ENCODE measurements at regions not wholly inside any gene's neighbourhood (a gene's known extent, or its start where the extent isn't known, plus 50 kb on each side); places are given as distances from the start of the nearest gene placed in this dataset.

DNA sequence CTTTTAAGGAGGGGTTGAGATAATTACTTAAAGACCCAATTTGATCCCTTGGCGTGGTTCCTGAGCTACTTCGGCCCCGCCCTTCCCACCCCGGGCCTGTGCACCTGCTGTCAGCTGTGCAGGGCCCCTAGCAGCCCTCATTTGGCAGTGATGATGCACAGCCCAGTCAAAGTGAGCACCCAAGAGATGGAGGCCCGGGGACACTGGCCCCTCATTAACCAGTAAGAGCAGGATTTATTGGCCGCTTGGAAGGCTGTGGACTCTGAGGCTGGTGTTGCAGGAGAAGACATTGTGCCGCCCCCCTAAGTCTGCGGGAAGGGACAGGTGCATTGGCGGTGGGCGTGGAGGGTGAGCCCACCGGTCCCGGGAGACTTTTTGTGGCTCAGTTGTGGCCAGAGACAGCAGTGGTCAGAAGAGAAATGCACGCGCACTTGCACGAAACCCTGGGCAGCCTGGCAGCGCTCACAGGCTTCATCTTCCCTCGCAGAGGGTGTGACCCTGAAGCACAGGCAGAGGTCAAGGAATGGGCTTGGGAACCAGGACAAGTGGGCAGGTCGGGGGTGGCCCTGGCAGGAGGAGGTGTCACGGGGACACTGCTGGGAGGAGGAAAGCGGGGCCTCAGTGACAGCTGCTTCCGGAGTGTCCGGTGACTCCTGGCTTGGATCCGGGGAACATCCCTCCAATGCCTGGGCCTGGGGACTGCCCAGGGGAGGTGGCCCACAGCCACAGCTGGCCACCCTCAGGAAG, 74.0 kb upstream of the RXRA start:
- DNase-seq (ENCODE audit: low read depth, low spot score) (no peak), ATAC-seq (peak; percentile 59), FAIRE-seq (no peak)
- intact Hi-C loops (cut with micrococcal nuclease; ENCODE audit: unreplicated experiment) (no loop called here), in situ Hi-C loops (cut with MboI) (no loop called here)
- Histone ChIP-seq H3K9ac (ENCODE audit: control insufficient read depth, insufficient read depth, low read length) (no peak overlapping the region), H3K4me1 (ENCODE audit: control insufficient read depth, insufficient read depth, low read length) (no peaks in the 10 kb centered on the region), H3K36me3 (ENCODE audit: control insufficient read depth in 2 of 2, insufficient read depth in 2 of 2, low read length in 1 of 2) (no peaks in the 10 kb centered on the region), H2AFZ (ENCODE audit: control insufficient read depth, low read depth, low read length) (no peak overlapping the region), H3K4me3 (no peak overlapping the region), H3K79me2 (ENCODE audit: control insufficient read depth, insufficient read depth, low read length) (no peaks in the 10 kb centered on the region), H3K9me3 (replicated peaks; ENCODE audit: control insufficient read depth, insufficient read depth, low read length) (peaks cover 7% of the 10 kb centered on the region; the same call in 2 of the 3 replicates), H3K27ac (ENCODE audit: control insufficient read depth, insufficient read depth) (no peak overlapping the region), H3K4me2 (ENCODE audit: control insufficient read depth, insufficient read depth) (no peak overlapping the region), H4K20me1 (ENCODE audit: control insufficient read depth, insufficient read depth) (no peaks in the 10 kb centered on the region), H3K27me3 (replicated peaks in 1 of 2; ENCODE audit: control insufficient read depth in 2 of 2, insufficient read depth in 2 of 2, low read length in 1 of 2) (no peaks in the 10 kb centered on the region)
- TF ChIP-seq NFIC (IDR thresholded peaks at IDR 0.05; ENCODE audit: low read depth, low read length) (no peak), CBX3 (IDR thresholded peaks at IDR 0.05; ENCODE audit: borderline replicate concordance, low read depth) (no peak), BHLHE40 (IDR thresholded peaks at IDR 0.05; ENCODE audit: borderline replicate concordance in 1 of 2, low read depth in 2 of 2, low read length in 1 of 2) (0 out of 4 replicates have a peak, but pooled peaks of 1 of the 2 experiments have one; percentile 5), POLR2AphosphoS5 (IDR thresholded peaks at IDR 0.05; ENCODE audit: low read length) (no peak), CREM (IDR thresholded peaks at IDR 0.05; ENCODE audit: low read depth) (no peak), SREBF1 (IDR thresholded peaks at IDR 0.05; ENCODE audit: low read length) (no peak), FOS (IDR thresholded peaks at IDR 0.05; ENCODE audit: borderline replicate concordance, extremely low read depth, insufficient read length) (no peak), TCF12 (IDR thresholded peaks at IDR 0.05; ENCODE audit: low read depth, low read length) (peak; percentile 61; the same call in 1 of the 2 replicates), FOXK2 (IDR thresholded peaks at IDR 0.05) (no peak), HDGF (IDR thresholded peaks at IDR 0.05) (no peak), SP1 (IDR thresholded peaks at IDR 0.05; ENCODE audit: low read depth, low read length) (no peak), EED (IDR thresholded peaks at IDR 0.05; ENCODE audit: low read depth) (no peak), JUNB (IDR thresholded peaks at IDR 0.05) (no peak)
- TF ChIP-seq, protein P1, sequence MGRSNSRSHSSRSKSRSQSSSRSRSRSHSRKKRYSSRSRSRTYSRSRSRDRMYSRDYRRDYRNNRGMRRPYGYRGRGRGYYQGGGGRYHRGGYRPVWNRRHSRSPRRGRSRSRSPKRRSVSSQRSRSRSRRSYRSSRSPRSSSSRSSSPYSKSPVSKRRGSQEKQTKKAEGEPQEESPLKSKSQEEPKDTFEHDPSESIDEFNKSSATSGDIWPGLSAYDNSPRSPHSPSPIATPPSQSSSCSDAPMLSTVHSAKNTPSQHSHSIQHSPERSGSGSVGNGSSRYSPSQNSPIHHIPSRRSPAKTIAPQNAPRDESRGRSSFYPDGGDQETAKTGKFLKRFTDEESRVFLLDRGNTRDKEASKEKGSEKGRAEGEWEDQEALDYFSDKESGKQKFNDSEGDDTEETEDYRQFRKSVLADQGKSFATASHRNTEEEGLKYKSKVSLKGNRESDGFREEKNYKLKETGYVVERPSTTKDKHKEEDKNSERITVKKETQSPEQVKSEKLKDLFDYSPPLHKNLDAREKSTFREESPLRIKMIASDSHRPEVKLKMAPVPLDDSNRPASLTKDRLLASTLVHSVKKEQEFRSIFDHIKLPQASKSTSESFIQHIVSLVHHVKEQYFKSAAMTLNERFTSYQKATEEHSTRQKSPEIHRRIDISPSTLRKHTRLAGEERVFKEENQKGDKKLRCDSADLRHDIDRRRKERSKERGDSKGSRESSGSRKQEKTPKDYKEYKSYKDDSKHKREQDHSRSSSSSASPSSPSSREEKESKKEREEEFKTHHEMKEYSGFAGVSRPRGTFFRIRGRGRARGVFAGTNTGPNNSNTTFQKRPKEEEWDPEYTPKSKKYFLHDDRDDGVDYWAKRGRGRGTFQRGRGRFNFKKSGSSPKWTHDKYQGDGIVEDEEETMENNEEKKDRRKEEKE (IDR thresholded peaks at IDR 0.05) = no peak
- TF ChIP-seq, protein P2, sequence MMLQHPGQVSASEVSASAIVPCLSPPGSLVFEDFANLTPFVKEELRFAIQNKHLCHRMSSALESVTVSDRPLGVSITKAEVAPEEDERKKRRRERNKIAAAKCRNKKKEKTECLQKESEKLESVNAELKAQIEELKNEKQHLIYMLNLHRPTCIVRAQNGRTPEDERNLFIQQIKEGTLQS (IDR thresholded peaks at IDR 0.05; ENCODE audit: borderline replicate concordance, extremely low read depth, low read depth, low read length) = no peak
- TF ChIP-seq, protein P3, sequence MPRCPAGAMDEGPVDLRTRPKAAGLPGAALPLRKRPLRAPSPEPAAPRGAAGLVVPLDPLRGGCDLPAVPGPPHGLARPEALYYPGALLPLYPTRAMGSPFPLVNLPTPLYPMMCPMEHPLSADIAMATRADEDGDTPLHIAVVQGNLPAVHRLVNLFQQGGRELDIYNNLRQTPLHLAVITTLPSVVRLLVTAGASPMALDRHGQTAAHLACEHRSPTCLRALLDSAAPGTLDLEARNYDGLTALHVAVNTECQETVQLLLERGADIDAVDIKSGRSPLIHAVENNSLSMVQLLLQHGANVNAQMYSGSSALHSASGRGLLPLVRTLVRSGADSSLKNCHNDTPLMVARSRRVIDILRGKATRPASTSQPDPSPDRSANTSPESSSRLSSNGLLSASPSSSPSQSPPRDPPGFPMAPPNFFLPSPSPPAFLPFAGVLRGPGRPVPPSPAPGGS (IDR thresholded peaks at IDR 0.05; ENCODE audit: borderline replicate concordance, insufficient read depth, low read depth, low read length, poor library complexity, severe bottlenecking) = no peak
- TF ChIP-seq, protein P4, sequence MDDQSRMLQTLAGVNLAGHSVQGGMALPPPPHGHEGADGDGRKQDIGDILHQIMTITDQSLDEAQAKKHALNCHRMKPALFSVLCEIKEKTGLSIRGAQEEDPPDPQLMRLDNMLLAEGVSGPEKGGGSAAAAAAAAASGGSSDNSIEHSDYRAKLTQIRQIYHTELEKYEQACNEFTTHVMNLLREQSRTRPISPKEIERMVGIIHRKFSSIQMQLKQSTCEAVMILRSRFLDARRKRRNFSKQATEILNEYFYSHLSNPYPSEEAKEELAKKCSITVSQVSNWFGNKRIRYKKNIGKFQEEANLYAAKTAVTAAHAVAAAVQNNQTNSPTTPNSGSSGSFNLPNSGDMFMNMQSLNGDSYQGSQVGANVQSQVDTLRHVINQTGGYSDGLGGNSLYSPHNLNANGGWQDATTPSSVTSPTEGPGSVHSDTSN (IDR thresholded peaks at IDR 0.05; ENCODE audit: insufficient replicate concordance, low read depth, low read length) = no peak
- ChIA-PET RAD21 (ENCODE audit: unreplicated experiment) (no interaction called here), CTCF (no interaction called here), SMC1A (ENCODE audit: uncharacterized antibody, unreplicated experiment) (no interaction called here), POLR2A (no interaction called here)
- WGBS (ENCODE audit: insufficient coverage, insufficient replicate concordance, low lambda C conversion rate, missing lambda C conversion rate) = 18% methylated on average over 21 of the region's 23 CpGs
- no TSS peak for BruUV-seq (replicated peaks)

All from GM12878 (cell line).